Renal cortical epithelial cell (primary cell): ENCODE measurements at regions not wholly inside any gene's neighbourhood (a gene's known extent, or its start where the extent isn't known, plus 50 kb on each side); places are given as distances from the start of the nearest gene placed in this dataset.
A peak's percentile ranks its signal among the peaks of the same experiment; 100 is the strongest.

Source experiments
- DNase-seq: peaks from one replicate; pipeline ENCODE4 v3.0.0-alpha.2; 2011; ENCODE audit warnings: low read depth

GRCh38 chr2:72004201-72004915 lies 143.3 kb downstream of the CYP26B1 start:
- DNase-seq = no peak

- no peak for DNase-seq
Measured at GRCh38 chr2:72003796-72004195, 143.9 kb downstream of the CYP26B1 start.

GRCh38 chr2:72003124-72003523 lies 144.5 kb downstream of the CYP26B1 start:
- DNase-seq = no peak

- DNase-seq = no peak
Measured at GRCh38 chr2:72001937-72002690, 145.5 kb downstream of the CYP26B1 start.

- DNase-seq = no peak
Measured at GRCh38 chr2:72000110-72000509, 147.6 kb downstream of the CYP26B1 start.

- no peak for DNase-seq
Measured at GRCh38 chr2:71999580-71999979, 148.1 kb downstream of the CYP26B1 start.

GRCh38 chr2:71997843-71998242 lies 149.8 kb downstream of the CYP26B1 start:
- no peak for DNase-seq

GRCh38 chr2:71995067-71995665 lies 152.5 kb downstream of the CYP26B1 start:
- peak; percentile 8 for DNase-seq

GRCh38 chr2:71992036-71992435 lies 155.6 kb downstream of the CYP26B1 start:
- no peak for DNase-seq

- no peak for DNase-seq
Measured at GRCh38 chr2:71991397-71991796, 156.3 kb downstream of the CYP26B1 start.

- no peak for DNase-seq
Measured at GRCh38 chr2:71990826-71991225, 156.8 kb downstream of the CYP26B1 start.

- DNase-seq = no peak
Measured at GRCh38 chr2:71990122-71990521, 157.5 kb downstream of the CYP26B1 start.

- DNase-seq = no peak
Measured at GRCh38 chr2:71989671-71990070, 158.0 kb downstream of the CYP26B1 start.

GRCh38 chr2:71988170-71988569 lies 159.5 kb downstream of the CYP26B1 start:
- no peak for DNase-seq

GRCh38 chr2:71976685-71977084 lies 171.0 kb downstream of the CYP26B1 start:
- no peak for DNase-seq

- DNase-seq = no peak
Measured at GRCh38 chr2:71974846-71975245, 172.8 kb downstream of the CYP26B1 start.

- no peak for DNase-seq
Measured at GRCh38 chr2:71971493-71971892, 176.2 kb downstream of the CYP26B1 start.

- no peak for DNase-seq
Measured at GRCh38 chr2:71965530-71965929, 182.1 kb downstream of the CYP26B1 start.

GRCh38 chr2:71962911-71963694 lies 184.6 kb downstream of the CYP26B1 start:
- no peak for DNase-seq

- DNase-seq = no peak
Measured at GRCh38 chr2:71962350-71962749, 185.3 kb downstream of the CYP26B1 start.

- DNase-seq = no peak
Measured at GRCh38 chr2:71961289-71962027, 186.2 kb downstream of the CYP26B1 start.
